ENCODE measurements at regions not wholly inside any gene's neighbourhood (a gene's known extent, or its start where the extent isn't known, plus 50 kb on each side); places are given as distances from the start of the nearest gene placed in this dataset.

- TF ChIP-seq CTCF (IDR thresholded peaks at IDR 0.05) (no peak), POLR2AphosphoS5 (IDR thresholded peaks at IDR 0.05) (no peak), POLR2A (IDR thresholded peaks at IDR 0.05) (no peak)
Measured at GRCh38 chr1:29591601-29592260, 355.4 kb downstream of the PTPRU start.
